IMR-90 (cell line): ENCODE measurements at regions not wholly inside any gene's neighbourhood (a gene's known extent, or its start where the extent isn't known, plus 50 kb on each side); places are given as distances from the start of the nearest gene placed in this dataset.

ENCODE experiments used
- ATAC-seq: fragments of 200-7000 bp; cut with Tn5 transposase; 2 replicates; pipeline ENCODE4 v1.9.1; 2020; ENCODE audit warnings: low read depth, mild to moderate bottlenecking, moderate library complexity
- BruUV-seq: library from RNA; stranded (reverse); fragments of 400-500 nt; replicated peaks from 2 replicates; lab custom pipeline; 2021; lab: Mats Ljungman, UMichigan
- CTCF ChIA-PET: fragments of 300-600 bp; formaldehyde crosslinking; extraction: SDS; loops from one replicate; lab custom pipeline; 2021; ENCODE audit warnings: antibody characterized with exemption; lab: Yijun Ruan, JAX
- POLR2A ChIA-PET: fragments of 300-600 bp; sonication (Branson Sonifier 250); formaldehyde crosslinking; loops from one replicate; lab custom pipeline; 2022; ENCODE audit warnings: antibody characterized with exemption; ENCODE audit not compliant: unreplicated experiment; lab: Charles Lee
- DNase-seq: peaks from one replicate; pipeline ENCODE4 v3.0.0; 2013
- H2AFZ ChIP-seq: replicated peaks from 2 replicates; pipeline ENCODE3; 2013; ENCODE audit warnings: low read length, mild to moderate bottlenecking; ENCODE audit not compliant: poor library complexity
- H2AK5ac ChIP-seq: 2 replicates; pipeline ENCODE4 v1.6.1; 2013; ENCODE audit warnings: low read depth, low read length, inconsistent platforms
- H2AK9ac ChIP-seq: replicated peaks from 2 replicates; pipeline ENCODE3; 2013; ENCODE audit warnings: mild to moderate bottlenecking, low read depth, low read length, moderate library complexity; ENCODE audit not compliant: poor library complexity
- H2BK120ac ChIP-seq: 2 replicates; pipeline ENCODE4 v1.6.1; 2013; ENCODE audit warnings: low read depth, low read length, inconsistent platforms
- H2BK15ac ChIP-seq: 3 replicates; pipeline ENCODE4 v1.6.1; 2013; ENCODE audit warnings: low read depth, low read length, inconsistent platforms
- H2BK20ac ChIP-seq: 2 replicates; pipeline ENCODE4 v1.6.1; 2013; ENCODE audit warnings: low read depth, mild to moderate bottlenecking, inconsistent platforms, low read length, moderate library complexity
- H2BK5ac ChIP-seq: 2 replicates; pipeline ENCODE4 v1.6.1; 2013; ENCODE audit warnings: mild to moderate bottlenecking, low read depth, low read length, inconsistent platforms; ENCODE audit not compliant: poor library complexity, severe bottlenecking
- H3K14ac ChIP-seq: replicated peaks from 2 replicates; pipeline ENCODE4 v1.6.1; 2013; ENCODE audit warnings: low read depth, low read length, inconsistent platforms
- H3K18ac ChIP-seq: 2 replicates; pipeline ENCODE4 v1.6.1; 2013; ENCODE audit warnings: low read depth, low read length, control low read depth
- H3K23ac ChIP-seq: 2 replicates; pipeline ENCODE4 v1.6.1; 2013; ENCODE audit warnings: low read depth, low read length, inconsistent platforms
- H3K27ac ChIP-seq: 2 replicates; pipeline ENCODE4 v1.5.1; 2013; ENCODE audit warnings: mild to moderate bottlenecking, control low read depth, low read length; ENCODE audit not compliant: insufficient read depth
- H3K27me3 ChIP-seq: 2 replicates; pipeline ENCODE4 v1.6.1; 2013; ENCODE audit warnings: low read length; ENCODE audit not compliant: control insufficient read depth, insufficient read depth
- H3K36me3 ChIP-seq: 2 replicates; pipeline ENCODE4 v1.6.1; 2013; ENCODE audit warnings: low read length, mixed read lengths; ENCODE audit not compliant: control insufficient read depth, insufficient read depth
- H3K4ac ChIP-seq: 2 replicates; pipeline ENCODE4 v1.6.1; 2013; ENCODE audit warnings: low read depth, low read length, inconsistent platforms
- H3K4me1 ChIP-seq: 2 replicates; pipeline ENCODE4 v1.6.1; 2013; ENCODE audit warnings: low read length, mixed read lengths; ENCODE audit not compliant: control insufficient read depth, insufficient read depth
- H3K4me2 ChIP-seq: 2 replicates; pipeline ENCODE4 v1.6.1; 2013; ENCODE audit warnings: low read depth, mild to moderate bottlenecking, control low read depth, low read length, moderate library complexity
- H3K4me3 ChIP-seq: 2 replicates; pipeline ENCODE4 v1.5.1; 2013; ENCODE audit warnings: low read depth, mild to moderate bottlenecking, control low read depth, low read length, moderate library complexity; ENCODE audit not compliant: insufficient read depth
- H3K56ac ChIP-seq: 2 replicates; pipeline ENCODE4 v1.6.1; 2013; ENCODE audit warnings: low read length, inconsistent platforms; ENCODE audit not compliant: insufficient read depth; ENCODE audit errors: extremely low read depth
- H3K79me1 ChIP-seq, 2 experiments: 2 replicates each; pipeline ENCODE4 v1.6.1; 2013; ENCODE audit warnings: low read length in 2 of 2, inconsistent platforms in 1 of 2, low read depth in 1 of 2
- H3K9ac ChIP-seq: 2 replicates; pipeline ENCODE4 v1.6.1; 2013; ENCODE audit warnings: low read depth, low read length, control low read depth
- H3K9me1 ChIP-seq: 2 replicates; pipeline ENCODE4 v1.6.1; 2013; ENCODE audit warnings: low read length, inconsistent platforms; ENCODE audit not compliant: insufficient read depth
- H3K9me3 ChIP-seq: 2 replicates; pipeline ENCODE4 v1.6.1; 2013; ENCODE audit warnings: low read length; ENCODE audit not compliant: control insufficient read depth, insufficient read depth
- H4K20me1 ChIP-seq: 2 replicates; pipeline ENCODE4 v1.6.1; 2013; ENCODE audit warnings: low read length, inconsistent platforms; ENCODE audit not compliant: insufficient read depth
- H4K5ac ChIP-seq: 2 replicates; pipeline ENCODE4 v1.6.1; 2013; ENCODE audit warnings: mild to moderate bottlenecking, low read depth, low read length, control low read depth
- H4K8ac ChIP-seq, 2 experiments: 2 replicates each; pipeline ENCODE4 v1.6.1; 2013; ENCODE audit warnings: low read depth in 2 of 2, low read length in 2 of 2, control low read depth in 1 of 2, inconsistent platforms in 1 of 2
- H4K91ac ChIP-seq: 2 replicates; pipeline ENCODE4 v1.6.1; 2013; ENCODE audit warnings: low read depth, low read length, inconsistent platforms; ENCODE audit not compliant: insufficient read depth
- CEBPB ChIP-seq: IDR thresholded peaks from 2 replicates; pipeline ENCODE4 v1.6.1; 2012; ENCODE audit warnings: low read depth, low read length, improper control_type of control experiment
- MXI1 ChIP-seq: IDR thresholded peaks from 2 replicates; pipeline ENCODE4 v1.6.1; 2012; ENCODE audit warnings: low read depth, mild to moderate bottlenecking, low read length, moderate library complexity, borderline replicate concordance
- NFE2L2 ChIP-seq: fragments of 150-350 bp; IDR thresholded peaks from 2 replicates; pipeline ENCODE4 v1.6.1; 2016; ENCODE audit warnings: low read depth, mild to moderate bottlenecking, low read length
- SMC3 ChIP-seq: fragments of 150-350 bp; IDR thresholded peaks from 2 replicates; pipeline ENCODE4 v1.6.1; 2016; ENCODE audit warnings: low read depth, mild to moderate bottlenecking, antibody characterized with exemption, low read length, moderate library complexity
- WGBS, 2 experiments: methylation state at CpG; one replicate each; pipeline versions ENCODE4 v1.1.5 to v1.1.7; 2013; ENCODE audit warnings: missing lambda C conversion rate in 2 of 2; ENCODE audit not compliant: insufficient read length in 1 of 2; ENCODE audit errors: extremely low coverage in 2 of 2; 5-methylcytosine and 5-hydroxymethylcytosine counted together
- dilution Hi-C: fragments of 300-500 bp; cut with HindIII; formaldehyde crosslinking; loops from one replicate; pipeline ENCODE4 v1.14.3; 2018; ENCODE audit warnings: low sequenced_read_pairs; ENCODE audit not compliant: unreplicated experiment
- in situ Hi-C: fragments of 300-500 bp; cut with MboI; formaldehyde crosslinking; loops from 3 replicates; pipeline ENCODE4 v1.14.3; 2019; ENCODE audit warnings: low sequenced_read_pairs, inconsistent platforms, mixed read lengths
- intact Hi-C: fragments of 100-400 bp; cut with micrococcal nuclease; formaldehyde crosslinking; loops from 2 replicates; pipeline ENCODE4 v1.10.0; 2022
- TF ChIP-seq, protein P1 (sequence below): conservative IDR thresholded peaks from 2 replicates; pipeline ENCODE4 v1.5.1; 2012; ENCODE audit warnings: mild to moderate bottlenecking, low read depth, low read length, improper control_type of control experiment
- TF ChIP-seq, protein P2 (sequence below): fragments of 150-350 bp; IDR thresholded peaks from 2 replicates; pipeline ENCODE4 v1.6.1; 2017; ENCODE audit warnings: mild to moderate bottlenecking, antibody characterized with exemption, low read length, low read depth

- no peak overlapping the region for H2AK9ac ChIP-seq
- no peak overlapping the region for H3K4ac ChIP-seq
- H4K8ac ChIP-seq, result no peak overlapping the region
- no peaks in the 10 kb centered on the region for H4K20me1 ChIP-seq
- no peak overlapping the region for H3K27ac ChIP-seq
- H2AK5ac ChIP-seq, result no peak overlapping the region
- ATAC-seq (no peak), DNase-seq (no peak)
- no peak overlapping the region for H3K14ac ChIP-seq
- no peak overlapping the region for H3K56ac ChIP-seq
- no peaks in the 10 kb centered on the region for H3K79me1 ChIP-seq
- H3K4me1 ChIP-seq, result no peaks in the 10 kb centered on the region; the same call in 1 of the 2 replicates
- POLR2A ChIA-PET, result no interaction called here
- no peak overlapping the region for H3K4me3 ChIP-seq
- no peak overlapping the region for H2BK15ac ChIP-seq
- H3K36me3 ChIP-seq, result no peaks in the 10 kb centered on the region
- in situ Hi-C loops, result no loop called here
- no peak overlapping the region for H4K91ac ChIP-seq
- H2AFZ ChIP-seq, result no peak overlapping the region
- intact Hi-C loops, result no loop called here
- WGBS, 2 experiments, result no CpG with 5 or more reads among the region's 2 CpGs
- no peaks in the 10 kb centered on the region for H3K9me3 ChIP-seq
- no peak overlapping the region for H4K5ac ChIP-seq
- H3K9me1 ChIP-seq, result no peaks in the 10 kb centered on the region
- H3K27me3 ChIP-seq, result no peaks in the 10 kb centered on the region
- no peak overlapping the region for H3K23ac ChIP-seq
- BruUV-seq, result no TSS peak
- dilution Hi-C loops, result no loop called here
- H3K9ac ChIP-seq, result no peak overlapping the region
- no peak overlapping the region for H2BK20ac ChIP-seq
- H3K4me2 ChIP-seq, result no peak overlapping the region
- no peak for TF ChIP-seq NFE2L2
- TF ChIP-seq, protein P1, sequence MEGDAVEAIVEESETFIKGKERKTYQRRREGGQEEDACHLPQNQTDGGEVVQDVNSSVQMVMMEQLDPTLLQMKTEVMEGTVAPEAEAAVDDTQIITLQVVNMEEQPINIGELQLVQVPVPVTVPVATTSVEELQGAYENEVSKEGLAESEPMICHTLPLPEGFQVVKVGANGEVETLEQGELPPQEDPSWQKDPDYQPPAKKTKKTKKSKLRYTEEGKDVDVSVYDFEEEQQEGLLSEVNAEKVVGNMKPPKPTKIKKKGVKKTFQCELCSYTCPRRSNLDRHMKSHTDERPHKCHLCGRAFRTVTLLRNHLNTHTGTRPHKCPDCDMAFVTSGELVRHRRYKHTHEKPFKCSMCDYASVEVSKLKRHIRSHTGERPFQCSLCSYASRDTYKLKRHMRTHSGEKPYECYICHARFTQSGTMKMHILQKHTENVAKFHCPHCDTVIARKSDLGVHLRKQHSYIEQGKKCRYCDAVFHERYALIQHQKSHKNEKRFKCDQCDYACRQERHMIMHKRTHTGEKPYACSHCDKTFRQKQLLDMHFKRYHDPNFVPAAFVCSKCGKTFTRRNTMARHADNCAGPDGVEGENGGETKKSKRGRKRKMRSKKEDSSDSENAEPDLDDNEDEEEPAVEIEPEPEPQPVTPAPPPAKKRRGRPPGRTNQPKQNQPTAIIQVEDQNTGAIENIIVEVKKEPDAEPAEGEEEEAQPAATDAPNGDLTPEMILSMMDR, result no peak
- TF ChIP-seq MXI1, result no peak
- TF ChIP-seq SMC3, result no peak
- TF ChIP-seq CEBPB, result no peak
- TF ChIP-seq, protein P2, sequence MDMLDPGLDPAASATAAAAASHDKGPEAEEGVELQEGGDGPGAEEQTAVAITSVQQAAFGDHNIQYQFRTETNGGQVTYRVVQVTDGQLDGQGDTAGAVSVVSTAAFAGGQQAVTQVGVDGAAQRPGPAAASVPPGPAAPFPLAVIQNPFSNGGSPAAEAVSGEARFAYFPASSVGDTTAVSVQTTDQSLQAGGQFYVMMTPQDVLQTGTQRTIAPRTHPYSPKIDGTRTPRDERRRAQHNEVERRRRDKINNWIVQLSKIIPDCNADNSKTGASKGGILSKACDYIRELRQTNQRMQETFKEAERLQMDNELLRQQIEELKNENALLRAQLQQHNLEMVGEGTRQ, result no peak
- CTCF ChIA-PET, result no interaction called here
- H2BK5ac ChIP-seq, result no peak overlapping the region
- H2BK120ac ChIP-seq, result no peak overlapping the region
- no peak overlapping the region for H3K18ac ChIP-seq
These were observed 76.3 kb downstream of the FAT3 start for GRCh38 chr11:92300876-92301275.
